Activated CD8-positive, alpha-beta memory T cell treated with anti-CD3 and anti-CD28 coated beads, Interleukin-2, amount 50 U/mL, for 1 hour (primary cell): ENCODE measurements at regions not wholly inside any gene's neighbourhood (a gene's known extent, or its start where the extent isn't known, plus 50 kb on each side); places are given as distances from the start of the nearest gene placed in this dataset.

Source experiments
- DNase-seq: peaks from one replicate; pipeline ENCODE4 v3.0.0-alpha.2; 2020; ENCODE audit errors: extremely low read depth

DNA sequence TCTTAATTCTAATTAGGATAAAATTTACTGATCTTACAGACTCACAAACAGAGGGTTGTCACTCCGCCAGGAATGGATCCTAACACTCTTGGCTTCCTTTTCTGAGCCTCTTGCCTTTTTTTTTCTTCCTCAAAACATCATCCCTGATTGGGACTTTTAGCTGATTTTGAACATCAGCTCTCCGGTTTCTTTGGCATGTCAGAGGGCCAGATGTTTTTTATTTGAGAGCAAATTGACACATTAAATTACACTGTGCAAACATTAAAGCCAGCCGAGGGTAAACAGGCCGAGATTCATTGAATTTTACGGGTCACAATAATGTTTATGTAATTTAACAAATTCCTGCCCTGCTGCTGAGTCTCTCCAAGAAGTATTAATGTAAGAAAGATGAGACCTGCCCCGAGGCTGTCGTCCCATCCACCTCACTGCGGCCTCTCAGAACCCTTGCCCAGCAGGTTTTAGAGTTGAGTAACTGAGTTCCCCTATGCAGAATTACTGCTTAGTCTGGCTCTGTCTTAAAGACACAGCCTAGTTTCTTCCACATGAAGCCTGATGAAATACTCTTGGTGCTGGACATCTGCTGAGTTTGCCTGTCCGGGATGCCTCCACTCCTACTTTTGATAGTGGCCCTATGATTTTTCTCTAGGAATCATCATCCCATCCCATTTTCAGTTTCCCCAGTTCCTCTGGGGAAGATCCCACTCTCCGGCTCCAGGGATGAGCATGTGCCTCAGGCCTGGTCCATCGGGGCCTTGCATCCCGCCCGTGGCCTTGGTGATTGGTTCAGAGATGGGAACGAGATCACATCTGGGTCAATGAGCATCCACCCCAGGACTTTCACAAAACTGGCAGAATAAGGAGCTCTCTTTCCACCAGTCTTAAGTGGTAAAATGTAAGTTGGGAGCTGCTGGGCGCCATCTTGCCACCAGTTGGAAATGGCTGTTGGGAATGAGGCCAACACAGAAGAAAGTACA, 226.6 kb upstream of the TLE3 start:
- DNase-seq, result no peak

DNA sequence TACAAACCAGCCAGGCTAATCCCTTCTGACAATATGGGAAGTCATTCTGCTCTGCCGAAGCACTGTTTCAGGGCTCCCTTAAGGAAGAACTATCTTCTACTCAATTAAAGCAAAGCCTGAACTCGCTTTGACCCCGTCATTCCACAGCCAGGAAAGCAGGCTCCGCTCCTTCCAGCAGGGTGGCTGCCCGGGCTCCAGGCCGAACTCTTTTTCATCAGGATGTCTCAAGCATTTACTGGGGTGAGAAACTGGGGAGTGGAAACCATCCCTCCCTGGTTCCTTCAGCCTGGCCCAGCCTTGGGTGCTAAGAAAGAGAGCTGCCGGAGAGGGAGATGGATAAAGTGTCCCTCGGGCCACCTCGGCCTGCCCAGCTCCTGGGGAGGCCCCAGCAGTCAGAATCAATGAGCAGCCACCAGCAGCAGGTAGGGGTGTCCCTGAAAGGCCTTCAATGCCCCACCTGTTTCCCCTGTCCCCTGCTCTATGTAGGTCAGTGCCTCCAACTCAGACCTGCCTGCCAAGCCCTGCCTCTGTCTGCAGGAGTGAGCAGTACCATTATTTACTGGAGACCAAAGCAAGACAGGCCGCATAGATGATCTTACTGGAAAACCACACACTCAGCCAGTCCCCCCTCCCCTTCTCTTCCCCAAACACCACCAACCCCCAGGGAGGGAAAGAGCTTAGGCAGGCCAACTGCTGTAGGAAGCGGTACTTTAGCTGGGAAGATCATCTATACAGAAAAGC, 225.6 kb upstream of the TLE3 start:
- DNase-seq, result no peak

DNA sequence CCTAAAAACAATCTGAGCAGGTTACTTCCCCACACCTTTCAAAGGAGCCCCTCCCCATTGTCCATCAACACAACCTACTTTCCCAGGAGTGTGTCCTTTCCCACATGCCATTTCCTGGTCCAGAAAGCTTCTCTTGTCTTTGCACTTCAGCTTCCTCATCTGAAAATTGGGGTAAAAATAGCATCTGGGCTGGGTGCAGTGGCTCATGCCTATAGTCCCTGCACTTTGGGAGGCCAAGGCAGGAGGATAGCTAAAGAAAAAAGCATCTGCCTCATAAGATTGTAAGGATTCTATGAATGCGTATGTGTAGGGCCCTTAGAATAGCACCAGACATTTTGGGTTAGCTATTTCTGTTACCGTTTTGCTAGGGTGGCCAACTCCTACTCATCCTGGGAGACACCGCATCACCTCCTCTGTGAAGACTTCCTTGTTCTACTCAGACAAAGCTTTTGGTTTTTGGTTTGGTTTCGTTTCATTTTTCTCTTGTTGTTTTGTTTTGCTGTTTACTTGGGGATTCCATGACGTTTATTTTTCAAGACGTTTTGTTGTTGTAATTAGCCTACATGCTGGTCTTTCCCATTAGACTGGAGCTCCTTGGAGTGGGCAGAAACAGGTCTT, 224.4 kb upstream of the TLE3 start:
- no peak for DNase-seq

DNA sequence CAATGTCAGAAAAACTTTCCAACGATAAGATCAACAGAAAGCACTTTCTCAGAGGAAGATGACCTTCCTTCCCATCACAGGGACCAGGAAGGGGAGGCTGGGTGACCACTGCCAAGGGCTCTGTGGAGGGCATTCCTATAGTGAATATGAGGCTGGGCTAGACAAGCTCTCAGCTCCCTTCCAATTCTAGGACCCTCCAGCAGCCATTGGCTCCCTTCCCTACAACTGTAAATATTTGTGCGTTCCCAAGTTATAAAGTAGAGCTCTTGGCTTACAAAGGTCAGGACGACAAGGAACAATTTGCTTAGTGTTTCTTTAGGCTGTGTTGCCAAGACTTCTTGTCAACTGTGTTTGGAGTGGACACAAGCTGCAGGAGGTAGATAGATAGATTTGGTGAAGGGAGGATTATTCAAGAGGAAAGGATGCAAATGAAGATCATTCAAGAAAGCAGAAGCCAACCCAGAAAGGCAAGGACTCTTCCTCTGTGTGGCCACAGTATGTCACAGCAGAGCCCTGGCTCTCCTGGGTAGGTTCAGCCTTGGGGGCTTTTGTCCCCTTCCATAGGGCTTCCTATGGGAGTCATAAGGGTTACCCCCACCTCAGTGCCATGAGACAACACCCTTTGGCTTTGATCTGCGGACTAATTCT, 223.6 kb upstream of the TLE3 start:
- DNase-seq, result no peak

DNA sequence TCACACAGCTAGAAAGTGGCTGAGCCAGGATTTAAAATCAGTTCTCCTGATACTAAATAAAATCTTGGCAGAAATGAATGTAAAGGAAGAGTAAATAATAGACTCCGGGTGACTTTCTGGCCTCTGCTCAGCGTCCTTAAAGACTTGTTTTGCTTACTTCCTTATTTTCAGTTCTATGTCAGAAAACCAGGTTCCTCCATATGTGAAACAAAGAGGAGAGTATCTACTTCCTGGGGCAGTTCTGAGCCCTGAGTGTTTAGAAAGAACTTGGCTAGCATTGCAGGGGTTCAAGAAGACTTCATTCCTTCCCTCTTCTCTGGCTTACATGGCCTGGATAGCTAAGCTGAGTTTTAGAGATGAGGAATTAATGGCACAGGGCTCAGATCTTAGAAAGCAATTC, 222.8 kb upstream of the TLE3 start:
- DNase-seq, result no peak

DNA sequence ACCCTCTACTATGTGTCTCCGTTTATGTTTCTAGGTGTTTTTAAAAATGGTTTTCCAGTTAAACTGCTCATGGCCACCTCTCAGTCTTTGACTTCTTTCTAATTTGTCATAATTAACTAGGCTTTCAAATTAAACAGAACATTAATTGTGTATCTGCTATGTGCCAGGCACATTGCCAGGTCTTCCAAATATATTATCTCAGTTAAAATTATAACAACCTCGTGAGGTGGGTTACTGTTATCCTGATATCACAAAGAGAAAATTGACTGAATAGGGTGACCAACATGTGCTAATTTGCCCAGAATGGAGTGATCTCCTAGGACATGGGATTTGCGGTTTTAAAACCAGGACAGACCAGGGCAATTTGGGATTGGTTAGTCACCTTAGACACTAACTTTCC, 222.4 kb upstream of the TLE3 start:
- no peak for DNase-seq

DNA sequence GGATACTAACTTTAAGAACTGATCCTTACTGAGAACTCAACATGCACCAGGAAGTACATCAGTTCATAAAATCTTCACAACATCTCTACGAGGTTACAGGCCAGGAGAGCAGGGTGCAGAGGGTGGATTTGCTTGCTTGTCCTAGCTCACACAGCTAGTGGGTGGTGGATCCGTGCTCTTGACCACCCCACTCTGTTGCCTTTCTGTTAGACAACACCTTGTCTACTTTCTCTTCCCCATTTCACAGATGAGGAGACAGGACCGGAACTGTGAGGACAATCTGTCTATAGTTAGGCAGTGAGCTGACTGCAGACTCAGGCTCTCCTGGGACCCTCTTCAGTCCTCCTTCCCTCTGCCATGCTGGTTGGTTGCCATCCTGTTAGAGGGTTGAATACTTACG, 221.7 kb upstream of the TLE3 start:
- no peak for DNase-seq

DNA sequence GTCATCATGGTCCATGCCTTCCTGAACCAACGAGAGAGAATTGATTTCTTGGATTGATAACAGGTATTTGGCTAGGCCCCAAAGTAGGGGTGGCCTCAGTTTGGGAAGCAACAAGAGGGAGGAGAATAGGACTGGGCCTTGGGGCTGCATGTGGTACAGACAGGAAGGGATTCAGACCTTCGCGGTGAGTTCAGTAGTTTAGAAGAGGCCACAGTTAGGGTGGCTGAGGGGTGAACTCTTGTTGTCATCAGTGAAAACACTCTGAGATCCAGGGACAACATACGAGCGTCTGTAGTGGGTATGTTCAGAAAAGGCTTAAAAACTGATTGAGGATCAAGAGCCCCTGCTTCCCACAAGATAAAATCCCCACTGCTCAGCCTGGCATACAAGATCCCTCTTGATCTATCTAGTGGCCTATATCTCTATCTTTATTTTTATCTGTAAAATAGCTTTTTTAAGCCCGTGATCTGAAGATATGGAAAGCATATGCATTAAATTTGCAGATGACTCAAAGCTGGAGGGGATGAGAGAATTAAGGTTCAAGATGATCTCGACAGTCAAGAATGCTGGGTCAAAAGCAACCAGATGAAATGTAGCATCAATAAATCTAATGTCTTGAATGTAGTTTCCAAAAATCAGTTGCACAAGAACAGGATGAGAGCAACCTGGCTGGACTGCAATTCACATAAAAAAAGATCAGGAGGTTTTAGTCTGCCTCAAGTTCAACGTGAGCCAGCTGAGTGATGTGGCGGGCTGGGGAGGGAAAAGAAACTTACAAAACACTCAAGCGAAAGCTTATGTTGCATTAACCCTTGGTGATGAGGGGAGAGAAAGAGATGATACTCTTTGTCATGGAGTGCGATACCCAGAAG, 221.1 kb upstream of the TLE3 start:
- no peak for DNase-seq

DNA sequence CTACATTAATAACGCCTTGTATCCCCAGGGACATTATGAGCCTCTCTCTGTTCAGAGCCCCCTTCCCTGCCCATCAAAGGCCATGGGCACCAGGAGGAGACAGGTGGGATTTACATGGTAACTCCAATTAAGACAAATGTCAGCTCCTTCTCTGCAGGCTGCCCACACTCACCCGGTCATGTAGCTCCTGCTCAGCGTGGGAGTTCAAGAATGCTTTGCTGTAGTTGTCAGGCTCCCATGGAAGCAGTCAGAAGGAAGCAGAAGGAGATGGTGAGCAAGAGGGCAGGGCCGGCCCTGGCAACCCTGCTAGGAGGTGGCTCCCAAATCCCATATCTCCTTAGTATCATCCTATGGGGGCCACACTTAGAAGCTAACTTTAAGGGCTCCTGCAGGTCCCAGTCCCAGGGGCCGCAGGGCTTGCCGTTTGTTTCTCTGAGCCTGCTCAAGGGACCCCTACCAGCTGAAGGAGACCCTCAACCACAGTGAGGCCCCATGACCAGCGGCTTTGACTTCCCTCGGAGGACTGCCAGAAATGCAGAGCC, 218.4 kb upstream of the TLE3 start:
- no peak for DNase-seq

DNA sequence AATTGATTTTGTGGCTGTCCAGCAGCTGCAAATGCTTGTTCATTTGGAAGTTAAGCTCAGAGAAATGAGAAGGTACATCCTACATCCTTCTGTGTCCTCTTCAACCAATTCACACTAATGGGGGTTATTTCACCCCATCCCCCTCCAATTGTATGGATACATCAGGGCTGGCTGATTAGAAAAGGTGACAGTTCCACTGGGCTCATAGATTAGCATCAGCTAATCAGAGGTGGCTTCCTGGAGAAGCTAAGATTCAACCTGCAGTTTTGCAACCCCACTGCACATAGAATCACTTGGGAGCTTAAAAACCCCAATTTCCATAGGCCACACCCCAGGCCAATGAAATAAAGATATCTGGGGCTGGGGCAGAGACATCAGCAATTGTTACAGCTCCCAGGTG, 217.7 kb upstream of the TLE3 start:
- DNase-seq, result no peak

DNA sequence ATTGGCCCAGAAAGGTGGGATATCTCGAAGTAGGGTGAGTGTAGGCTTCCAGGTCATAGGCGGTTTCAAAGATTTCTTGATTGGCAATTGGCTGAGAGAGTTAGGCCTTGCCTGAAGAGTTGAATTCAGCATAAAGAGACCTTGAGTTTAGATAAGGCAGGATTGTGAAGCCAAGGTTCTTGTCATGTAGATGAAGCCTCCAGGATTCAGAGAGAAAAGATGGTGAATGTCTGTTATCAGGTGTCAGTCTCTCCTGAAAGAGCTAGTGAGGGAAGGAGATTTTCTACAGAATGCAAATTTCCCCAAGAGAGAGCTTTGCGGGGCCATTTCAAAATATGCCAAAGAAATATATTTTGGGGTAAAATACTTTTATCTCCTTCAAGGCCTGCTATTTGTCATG, 217.0 kb upstream of the TLE3 start:
- DNase-seq, result no peak

DNA sequence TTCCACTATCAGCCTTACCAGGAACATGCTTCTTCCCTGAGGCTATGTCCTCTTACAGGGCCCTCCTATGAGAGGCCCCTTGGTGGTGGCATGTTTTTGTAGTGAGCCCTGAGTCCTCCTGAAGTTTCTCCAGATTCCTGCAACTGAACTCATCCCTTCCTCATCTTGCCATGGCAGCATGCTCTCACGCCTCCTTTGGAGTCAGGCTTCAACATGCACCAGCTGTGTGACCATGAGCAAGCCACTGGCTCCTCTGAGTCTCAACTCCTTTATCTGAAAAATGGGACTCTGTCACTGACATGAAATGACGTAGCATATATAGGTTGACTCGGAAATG, 216.3 kb upstream of the TLE3 start:
- DNase-seq, result no peak

DNA sequence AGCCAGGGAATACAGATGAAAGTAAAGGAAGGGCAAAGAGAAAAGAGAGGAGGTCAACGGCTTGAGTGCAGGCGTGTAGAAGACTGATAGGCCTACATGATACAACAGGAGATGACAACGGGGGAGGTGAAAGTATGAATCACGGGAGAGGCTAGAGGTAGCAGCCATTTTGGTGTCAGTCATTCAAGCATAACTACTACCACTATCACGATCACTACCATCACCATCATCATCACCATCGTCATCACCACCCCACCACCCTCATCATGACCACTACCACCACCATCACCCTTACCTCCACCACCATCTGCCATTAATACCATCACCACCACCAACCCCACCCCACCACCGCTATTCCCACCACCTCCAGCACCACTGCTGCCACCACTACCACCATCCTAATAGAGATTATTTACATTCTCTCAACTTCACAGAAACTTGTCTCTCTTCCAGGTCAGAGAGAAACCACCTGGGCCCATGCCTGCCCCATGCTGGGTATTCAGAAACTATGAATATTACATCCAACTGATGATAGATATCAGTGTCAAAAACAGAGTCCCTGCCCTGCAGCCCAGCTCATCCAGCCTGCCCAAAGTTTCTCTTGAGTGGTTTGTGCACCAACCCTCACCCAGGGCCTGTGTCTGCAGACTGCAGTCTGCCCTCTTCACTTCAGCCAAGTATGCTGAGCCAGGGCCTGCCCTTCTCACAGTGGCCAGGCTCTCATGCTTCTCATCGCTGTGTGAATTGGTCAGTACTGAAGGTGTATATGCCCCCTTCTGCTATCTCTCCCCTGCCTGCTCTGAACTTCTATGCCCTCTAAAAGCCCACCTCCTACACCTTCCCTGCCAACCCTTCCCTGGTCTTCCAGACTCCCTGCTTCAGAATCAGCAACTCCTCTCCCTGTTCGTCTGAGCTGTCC, 215.6 kb upstream of the TLE3 start:
- DNase-seq, result no peak

DNA sequence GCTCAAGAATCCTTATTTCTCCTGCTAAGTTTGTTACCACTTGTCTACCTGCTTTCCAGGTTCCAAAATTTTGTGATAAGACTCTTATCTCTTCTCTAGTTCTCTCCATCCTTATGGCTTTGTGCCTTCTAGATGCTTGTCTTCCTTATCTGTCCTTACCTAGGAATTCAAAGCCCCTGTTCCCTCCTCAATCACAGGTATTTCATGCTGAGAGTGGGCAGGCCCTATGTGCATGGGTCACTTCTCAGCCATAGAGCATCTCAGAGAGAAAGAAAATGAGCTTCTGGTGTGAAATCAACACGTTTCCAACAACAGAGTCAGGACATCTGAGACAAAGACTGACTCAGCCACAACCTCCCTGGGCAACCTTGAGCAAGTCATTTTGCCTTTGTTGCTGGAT, 214.1 kb upstream of the TLE3 start:
- DNase-seq, result no peak

DNA sequence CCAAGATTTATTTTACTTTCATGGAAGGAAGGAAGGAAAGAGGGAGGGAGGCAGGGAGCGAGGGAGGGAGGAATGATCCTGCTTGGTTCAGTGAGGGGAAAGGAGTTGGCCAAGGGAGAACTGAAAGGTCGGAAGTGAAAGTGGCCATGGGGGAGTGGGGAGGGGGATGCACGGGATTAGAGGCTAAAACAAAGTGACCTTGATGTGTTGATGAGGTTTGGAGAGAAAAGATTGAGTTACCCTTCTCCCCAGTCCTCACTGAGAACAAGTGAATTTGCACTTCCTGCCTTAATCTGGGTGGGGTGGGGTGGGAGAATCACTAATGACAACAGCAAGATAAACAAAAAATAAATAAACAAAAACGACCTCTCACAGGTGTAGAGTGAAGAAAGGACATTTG, 212.0 kb upstream of the TLE3 start:
- DNase-seq, result no peak

DNA sequence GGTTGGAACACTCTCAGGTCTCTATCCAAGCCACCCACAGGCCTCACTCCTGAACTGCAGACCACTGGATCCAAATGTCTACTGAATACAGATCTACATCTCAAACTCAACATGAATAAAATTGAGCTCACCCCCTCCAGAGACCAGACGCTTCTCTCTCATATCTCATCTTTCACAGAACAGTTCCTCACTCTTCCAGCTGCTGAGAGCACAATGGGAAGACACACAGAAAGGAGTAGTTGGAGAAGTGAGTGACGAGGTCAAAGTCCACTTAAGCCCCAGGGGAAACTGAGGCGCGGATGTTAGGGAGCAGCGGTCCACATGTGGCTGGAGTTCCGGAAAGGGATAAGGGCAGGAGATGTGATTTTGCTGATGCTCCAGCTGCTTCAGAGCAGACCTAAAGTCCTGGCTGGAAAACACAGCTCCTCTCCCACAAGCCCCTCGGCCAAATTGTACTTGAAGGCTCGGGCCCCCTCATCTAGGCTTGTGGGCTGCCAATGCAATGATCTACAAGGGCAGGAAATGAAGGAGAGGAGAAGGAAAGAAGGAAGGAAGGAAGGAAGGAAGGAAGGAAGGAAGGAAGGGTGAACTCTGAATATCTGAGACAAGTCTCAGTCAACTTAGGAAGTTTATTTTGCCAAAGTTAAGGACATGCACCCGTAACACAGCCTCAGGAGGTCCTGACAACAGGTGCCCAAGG, 211.2 kb upstream of the TLE3 start:
- no peak for DNase-seq

DNA sequence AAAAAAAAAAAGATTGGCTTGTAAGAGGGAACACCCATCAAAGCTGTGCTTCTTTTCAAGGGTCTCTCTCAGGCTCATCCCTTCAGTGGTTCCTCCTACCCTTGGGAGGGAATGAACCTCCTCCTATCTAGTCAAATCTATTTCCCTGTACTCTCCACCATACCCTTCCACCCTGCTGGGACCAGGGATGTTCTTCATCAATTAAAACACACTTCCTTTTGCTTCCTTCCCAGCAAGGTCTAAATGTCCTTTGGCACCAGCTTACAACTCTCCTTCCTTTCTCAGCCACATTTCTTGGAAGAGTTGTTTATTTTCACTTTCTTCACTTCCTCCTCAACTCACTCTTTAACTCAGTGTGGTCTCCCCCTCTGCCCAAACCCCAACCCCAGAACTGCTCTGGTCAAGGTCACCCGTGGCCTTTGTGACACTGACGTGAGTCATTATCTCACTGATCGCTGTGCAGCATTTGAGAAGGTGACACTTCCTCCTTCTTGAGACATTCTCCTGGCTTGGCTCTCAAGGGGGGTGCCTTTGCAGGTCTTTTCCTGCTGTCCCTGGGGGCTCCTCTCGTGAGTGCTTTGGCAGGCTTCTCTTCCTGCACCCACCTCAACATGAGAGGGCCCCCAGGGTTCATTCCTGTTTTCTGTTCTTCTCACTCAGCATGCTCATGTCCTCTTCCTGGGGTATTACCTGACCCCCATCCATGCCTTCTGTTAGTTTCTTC, 210.5 kb upstream of the TLE3 start:
- DNase-seq, result no peak

DNA sequence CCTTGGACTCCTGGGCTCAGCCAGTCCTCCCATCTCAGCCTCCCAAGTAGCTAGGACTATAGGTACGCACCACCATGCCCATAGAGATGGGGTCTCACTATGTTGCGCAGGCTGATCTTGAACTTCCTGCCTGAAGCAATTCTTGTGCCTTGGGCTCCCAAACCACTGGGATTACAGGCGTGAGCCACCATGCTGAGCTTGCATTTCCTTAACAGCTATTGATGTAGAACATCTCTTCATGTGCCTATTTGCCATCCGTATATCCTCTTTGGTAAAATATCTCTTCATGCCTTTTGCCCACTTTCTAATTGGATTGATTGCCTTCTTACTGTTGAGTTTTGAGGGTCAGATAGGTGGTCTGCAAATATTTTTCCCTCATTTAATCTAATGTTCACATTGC, 208.9 kb upstream of the TLE3 start:
- DNase-seq, result no peak

DNA sequence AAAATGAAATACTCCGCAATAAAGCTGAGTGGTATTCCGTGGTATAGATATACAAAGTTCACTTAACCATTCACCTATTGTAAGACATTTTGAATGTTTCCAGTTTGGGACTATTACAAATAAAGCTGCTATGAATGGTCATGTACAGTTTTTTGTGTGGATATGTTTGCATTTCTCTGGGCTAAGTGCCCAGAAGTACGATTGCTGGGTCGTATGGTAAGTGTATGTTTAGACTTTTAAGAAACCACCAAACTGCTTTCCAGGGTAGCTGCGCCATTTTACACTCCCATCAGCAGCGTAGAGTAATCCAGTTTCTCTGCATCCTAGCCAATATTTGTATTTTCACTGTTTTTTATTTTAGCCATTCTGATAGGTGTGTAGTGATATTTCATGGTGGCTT, 208.4 kb upstream of the TLE3 start:
- no peak for DNase-seq
